NB4 (cell line): ENCODE measurements at regions not wholly inside any gene's neighbourhood (a gene's known extent, or its start where the extent isn't known, plus 50 kb on each side); places are given as distances from the start of the nearest gene placed in this dataset.

Source experiments
- DNase-seq: peaks from one replicate; pipeline ENCODE4 v3.0.0; 2010; ENCODE audit warnings: low read depth
- H3K4me3 ChIP-seq: one replicate; pipeline ENCODE4 v1.5.1; 2011; ENCODE audit warnings: mild to moderate bottlenecking, low read depth, low read length, moderate library complexity
- CTCF ChIP-seq: IDR thresholded peaks from one replicate; pipeline ENCODE4 v1.5.1; 2012; ENCODE audit warnings: low read depth, low read length
- MAX ChIP-seq: IDR thresholded peaks from 2 replicates; pipeline ENCODE4 v1.6.1; 2011; ENCODE audit warnings: low read depth, low read length
- MYC ChIP-seq: IDR thresholded peaks from 2 replicates; pipeline ENCODE4 v1.6.1; 2011; ENCODE audit warnings: low read depth, low read length
- POLR2A ChIP-seq: IDR thresholded peaks from 2 replicates; pipeline ENCODE4 v1.6.1; 2011; ENCODE audit warnings: mild to moderate bottlenecking; ENCODE audit not compliant: insufficient read length; ENCODE audit errors: extremely low read depth

- TF ChIP-seq MYC (no peak), MAX (no peak), POLR2A (no peak), CTCF (no peak)
- no peak for DNase-seq
- no peak overlapping the region for H3K4me3 ChIP-seq
Measured at GRCh38 chr13:62544928-62545327, 1129.3 kb upstream of the PCDH20 start.

DNA sequence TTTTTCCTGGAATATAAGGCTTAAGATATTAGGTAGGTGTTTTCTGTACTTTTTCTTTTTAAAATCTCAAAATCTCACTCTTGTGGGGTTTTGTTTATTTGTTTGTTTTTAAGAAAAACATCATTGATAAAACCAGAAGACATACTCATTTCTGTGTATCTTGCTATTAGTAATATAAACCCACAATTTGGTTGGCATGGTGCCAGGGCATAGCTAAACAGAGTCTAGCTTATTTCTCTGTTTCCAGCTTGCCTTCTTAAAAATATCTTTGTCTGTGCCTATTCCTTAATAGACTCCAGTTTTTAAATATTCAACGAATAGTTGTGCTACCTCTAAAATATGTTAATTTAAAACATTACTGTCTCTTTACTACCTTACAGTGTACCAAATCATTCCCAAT is 1121.9 kb upstream of the PCDH20 start:
- TF ChIP-seq MYC (no peak), CTCF (no peak), POLR2A (no peak), MAX (no peak)
- DNase-seq, result no peak
- no peak overlapping the region for H3K4me3 ChIP-seq

DNA sequence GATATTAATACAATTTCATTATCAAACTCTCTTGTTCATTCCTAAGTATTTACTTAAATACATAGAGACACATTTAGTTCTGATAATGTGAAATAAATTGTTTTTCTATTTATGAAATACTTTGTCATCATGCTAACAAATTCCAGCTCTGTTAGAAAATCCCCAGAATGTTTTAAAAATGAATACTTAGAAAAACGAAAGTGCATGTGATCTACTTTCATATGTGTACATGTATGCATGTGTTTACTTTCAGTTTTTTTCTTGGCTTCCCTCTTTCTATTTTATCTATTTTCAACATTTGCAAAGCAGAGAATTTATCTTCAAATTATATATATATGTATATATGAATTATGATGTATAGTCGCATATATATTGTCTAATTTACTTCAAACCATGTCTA is 1110.0 kb upstream of the PCDH20 start:
- no peak for DNase-seq
- TF ChIP-seq POLR2A, result no peak
- no peak for TF ChIP-seq CTCF
- no peak for TF ChIP-seq MAX
- no peak for TF ChIP-seq MYC
- H3K4me3 ChIP-seq, result no peak overlapping the region

DNA sequence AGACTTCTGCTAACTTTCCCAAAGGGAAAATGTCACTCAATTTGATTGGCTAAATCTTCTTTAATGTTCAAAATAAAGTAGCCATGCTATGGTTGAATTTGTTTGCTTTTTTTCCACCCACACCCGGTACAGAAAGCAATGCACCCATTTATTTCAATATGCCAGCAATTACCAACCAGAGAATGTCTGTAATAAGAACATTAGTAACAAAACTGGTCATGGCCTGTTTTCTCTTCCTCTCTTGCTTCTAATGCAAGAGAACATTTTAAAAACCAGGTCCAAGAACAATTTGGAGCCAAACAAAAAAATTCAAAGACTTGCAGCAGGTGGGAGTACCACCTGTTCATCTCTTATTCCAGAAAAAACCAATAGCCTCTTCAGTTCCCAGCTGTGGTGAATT is 1108.8 kb upstream of the PCDH20 start:
- no peak overlapping the region for H3K4me3 ChIP-seq
- DNase-seq, result no peak
- TF ChIP-seq MYC (no peak), POLR2A (no peak)

GRCh38 chr13:62524061-62524460 is 1108.4 kb upstream of the PCDH20 start:
- DNase-seq, result no peak
- TF ChIP-seq POLR2A, result no peak
- no peak for TF ChIP-seq MYC
- no peak for TF ChIP-seq CTCF
- TF ChIP-seq MAX, result no peak
- no peak overlapping the region for H3K4me3 ChIP-seq

DNA sequence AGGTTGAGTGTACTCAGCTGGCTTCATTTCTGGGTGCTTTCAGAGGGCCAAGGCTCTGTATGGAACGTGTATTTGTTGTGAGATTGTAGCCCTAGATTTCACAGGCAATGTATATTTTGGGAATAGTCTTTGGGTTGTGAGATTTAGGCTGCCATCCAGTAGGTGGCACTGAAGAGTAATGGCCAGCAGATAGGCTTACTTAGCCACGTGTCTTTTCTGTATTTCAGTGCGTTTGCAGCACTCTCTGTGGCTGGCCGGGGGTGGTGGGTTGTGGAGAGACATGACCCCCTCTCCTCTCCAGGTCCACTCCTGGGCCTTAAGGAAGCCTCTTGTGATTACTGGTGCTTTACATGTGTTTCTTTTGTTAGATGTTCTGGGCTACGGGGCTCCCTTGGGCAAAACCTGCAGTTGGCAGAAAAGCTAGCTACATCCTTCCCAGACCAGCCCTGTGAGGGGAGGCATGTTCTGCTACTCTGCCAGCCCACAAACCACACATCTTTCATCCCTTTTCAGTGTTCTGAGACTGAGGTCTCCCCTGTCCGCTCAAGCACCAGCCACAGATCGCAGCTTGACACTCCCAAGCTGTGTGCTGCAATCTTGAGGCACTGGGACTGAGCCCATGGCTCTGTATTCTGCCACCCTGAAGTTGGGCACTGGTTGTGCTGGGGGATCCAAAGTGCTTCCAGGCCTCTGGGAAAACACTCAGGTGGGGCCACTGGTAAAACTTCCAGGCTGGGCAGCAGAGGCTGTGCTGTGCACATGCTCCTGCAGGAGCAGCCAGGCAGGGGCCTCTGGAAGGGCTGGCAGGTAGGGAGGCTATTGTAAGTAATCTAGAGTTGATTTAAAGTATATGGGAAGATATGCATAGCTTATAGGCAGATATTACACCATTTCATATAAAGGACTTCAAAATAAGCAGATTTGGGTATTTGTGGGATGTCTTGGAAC is 1096.8 kb upstream of the PCDH20 start:
- H3K4me3 ChIP-seq, result no peak overlapping the region
- peak; percentile 67 for DNase-seq
- TF ChIP-seq POLR2A, result no peak
- peak; percentile 97 for TF ChIP-seq MAX
- peak; percentile 83 for TF ChIP-seq CTCF
- peak; percentile 90 for TF ChIP-seq MYC
